GM12892 (cell line): ENCODE measurements at regions not wholly inside any gene's neighbourhood (a gene's known extent, or its start where the extent isn't known, plus 50 kb on each side); places are given as distances from the start of the nearest gene placed in this dataset.
A peak's percentile ranks its signal among the peaks of the same experiment; 100 is the strongest.

ENCODE experiments used
- DNase-seq: peaks from one replicate; pipeline ENCODE4 v3.0.0; 2011; ENCODE audit not compliant: insufficient read length
- FAIRE-seq: peaks from 2 replicates; lab custom pipeline; 2011; peaks lifted over from hg19 to GRCh38; lab: Jason Lieb, UNC
- POLR2A ChIP-seq: IDR thresholded peaks from 2 replicates; pipeline ENCODE4 v1.6.1; 2011; ENCODE audit warnings: low read depth, low read length, control low read depth
- POLR2AphosphoS5 ChIP-seq: IDR thresholded peaks from 2 replicates; pipeline ENCODE4 v1.6.1; 2011; ENCODE audit warnings: low read depth, low read length, control low read depth
- TAF1 ChIP-seq: IDR thresholded peaks from 2 replicates; pipeline ENCODE4 v1.6.1; 2011; ENCODE audit warnings: low read depth, mild to moderate bottlenecking, control low read depth, low read length, borderline replicate concordance

- FAIRE-seq (no peak), DNase-seq (no peak)
- TF ChIP-seq POLR2A, result no peak
- no peak for TF ChIP-seq TAF1
- TF ChIP-seq POLR2AphosphoS5, result no peak
These were observed 277.2 kb upstream of the SLC24A2 start for GRCh38 chr9:20065796-20066700.

DNA sequence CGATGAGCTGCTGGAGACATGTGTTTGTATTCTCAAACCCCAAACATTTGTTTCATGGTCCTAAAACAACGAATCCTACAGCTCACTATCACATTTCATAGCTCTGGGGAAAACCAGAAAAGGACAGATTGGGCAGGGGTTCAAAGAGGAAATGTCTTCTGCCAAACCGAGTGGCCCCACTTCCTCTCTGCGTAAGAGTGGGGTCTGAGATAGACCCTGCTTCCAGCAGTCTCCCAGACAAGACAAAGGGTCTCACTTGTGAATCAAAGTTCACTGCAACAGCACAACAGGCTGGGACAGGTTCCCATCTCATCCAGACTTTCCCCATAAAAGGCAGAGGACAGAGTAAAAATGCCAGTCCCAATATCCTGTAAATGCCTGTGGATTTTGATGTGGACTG, 276.2 kb upstream of the SLC24A2 start:
- FAIRE-seq (no peak), DNase-seq (no peak)
- TF ChIP-seq POLR2A, result no peak
- TF ChIP-seq POLR2AphosphoS5, result no peak
- no peak for TF ChIP-seq TAF1

- no peak for FAIRE-seq
- DNase-seq, result no peak
- TF ChIP-seq TAF1, result no peak
- no peak for TF ChIP-seq POLR2A
- TF ChIP-seq POLR2AphosphoS5, result no peak
These were observed 265.9 kb upstream of the SLC24A2 start for GRCh38 chr9:20054734-20055133.

DNA sequence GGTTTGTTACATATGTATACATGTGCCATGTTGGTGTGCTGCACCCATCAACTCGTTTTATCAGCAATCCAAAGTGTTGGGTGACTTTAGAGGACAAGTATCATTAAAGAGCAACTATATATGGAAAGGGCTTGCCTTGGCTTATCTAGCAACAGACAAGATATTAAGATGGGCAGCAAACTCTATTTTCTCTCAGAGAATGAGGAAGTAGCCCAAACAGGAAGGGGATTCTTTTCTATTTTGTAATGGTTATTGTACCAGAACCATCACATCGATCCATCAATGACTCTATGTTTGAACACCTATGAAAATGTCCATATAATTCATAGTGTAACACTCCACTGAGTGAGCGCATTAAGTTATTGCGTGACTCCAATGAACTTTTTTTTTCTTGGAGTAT, 260.1 kb upstream of the SLC24A2 start:
- TF ChIP-seq POLR2A (no peak), POLR2AphosphoS5 (no peak), TAF1 (no peak)
- FAIRE-seq, result no peak
- DNase-seq, result no peak

DNA sequence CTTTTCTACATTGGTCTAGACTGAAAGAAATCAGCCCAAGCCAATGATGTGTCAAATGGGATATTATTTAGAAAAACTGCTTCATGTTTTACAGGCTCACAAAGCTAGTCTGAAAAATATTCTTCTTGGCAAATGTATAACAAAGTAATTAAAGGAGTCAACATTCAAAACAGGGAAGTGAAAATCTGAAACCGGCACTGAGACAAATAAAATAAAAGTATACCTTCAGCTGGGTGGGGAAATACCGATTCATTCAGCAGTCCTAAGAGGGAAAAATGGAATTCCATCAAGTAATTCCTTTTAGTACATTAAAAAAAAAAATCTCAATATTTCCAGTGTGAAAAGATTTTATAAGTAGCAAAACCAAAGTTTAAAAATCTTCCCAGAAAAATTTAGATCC, 259.6 kb upstream of the SLC24A2 start:
- TF ChIP-seq TAF1 (no peak), POLR2AphosphoS5 (no peak), POLR2A (no peak)
- no peak for DNase-seq
- FAIRE-seq, result no peak

GRCh38 chr9:20044686-20045085, 255.8 kb upstream of the SLC24A2 start:
- FAIRE-seq (no peak), DNase-seq (no peak)
- no peak for TF ChIP-seq TAF1
- TF ChIP-seq POLR2A, result no peak
- no peak for TF ChIP-seq POLR2AphosphoS5

DNA sequence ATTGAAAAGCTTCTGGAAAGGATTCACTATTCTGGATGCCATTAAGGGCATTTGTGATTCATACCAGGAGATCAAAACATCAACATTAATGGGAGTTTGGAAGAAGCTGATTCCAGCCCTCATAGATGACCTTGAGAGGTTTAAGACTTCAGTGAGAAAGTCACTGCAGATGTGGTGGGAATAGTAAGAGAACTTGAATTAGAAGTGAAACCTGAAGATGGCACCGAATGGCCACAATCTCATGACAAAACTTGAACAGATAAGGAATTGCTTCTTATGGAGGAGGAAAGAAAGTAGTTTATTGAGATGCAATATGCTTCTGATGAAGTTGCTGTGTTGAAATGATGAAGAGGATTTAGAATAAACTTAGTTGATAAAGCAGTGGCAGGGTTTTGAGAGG, 254.6 kb upstream of the SLC24A2 start:
- DNase-seq (no peak), FAIRE-seq (peak; percentile 60)
- no peak for TF ChIP-seq POLR2A
- no peak for TF ChIP-seq POLR2AphosphoS5
- TF ChIP-seq TAF1, result no peak

DNA sequence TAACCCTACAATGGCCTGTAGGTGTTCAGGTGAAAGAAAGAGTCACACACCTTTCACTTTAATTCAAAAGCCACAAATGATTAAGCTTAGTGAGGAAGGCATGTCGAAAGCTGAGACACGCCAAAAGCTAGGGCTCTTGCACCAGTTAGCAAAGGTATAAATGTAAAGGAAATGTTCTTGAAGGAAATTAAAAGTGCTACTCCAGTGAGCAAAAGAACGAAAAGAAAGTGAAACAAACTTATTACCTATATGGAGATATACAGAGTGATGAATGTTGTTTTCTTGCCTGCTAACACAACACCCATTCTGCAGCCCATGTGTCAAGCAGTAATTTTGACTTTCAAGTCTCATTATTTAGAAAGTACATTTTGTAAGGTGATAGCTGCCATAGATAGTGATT, 254.2 kb upstream of the SLC24A2 start:
- TF ChIP-seq POLR2A, result no peak
- TF ChIP-seq TAF1, result no peak
- TF ChIP-seq POLR2AphosphoS5, result no peak
- DNase-seq (no peak), FAIRE-seq (no peak)

DNA sequence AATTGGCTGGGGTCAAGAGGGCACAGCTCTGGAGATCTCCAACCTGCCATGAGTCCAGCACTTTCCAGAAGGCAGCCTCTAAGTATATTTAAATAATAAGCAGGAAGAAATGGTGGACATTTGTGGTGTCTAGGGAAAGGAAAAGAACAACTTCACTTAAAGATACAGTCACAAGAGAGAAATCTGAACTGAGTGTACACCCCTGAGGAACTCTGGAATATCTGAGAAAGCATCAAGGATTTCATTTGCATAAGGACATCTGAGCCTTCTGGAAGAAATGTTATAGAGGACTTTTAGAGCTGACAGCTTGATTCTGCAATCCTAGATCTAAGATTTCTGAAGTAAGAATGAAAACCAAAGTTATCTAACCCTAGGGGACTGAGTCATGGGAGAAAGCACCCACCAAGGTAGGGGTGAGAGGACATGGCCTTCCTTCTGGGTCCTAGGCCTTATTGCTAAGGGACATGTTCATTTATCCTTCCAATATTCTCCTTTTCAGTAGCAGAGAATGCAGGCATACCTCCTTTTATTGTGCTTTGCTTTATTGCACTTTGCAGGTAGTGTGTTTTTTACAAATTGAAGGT, 253.4 kb upstream of the SLC24A2 start:
- no peak for FAIRE-seq
- DNase-seq, result no peak
- no peak for TF ChIP-seq POLR2A
- no peak for TF ChIP-seq TAF1
- TF ChIP-seq POLR2AphosphoS5, result no peak

- TF ChIP-seq POLR2AphosphoS5, result no peak
- TF ChIP-seq POLR2A, result no peak
- no peak for TF ChIP-seq TAF1
- DNase-seq (no peak), FAIRE-seq (no peak)
These were observed 252.9 kb upstream of the SLC24A2 start for GRCh38 chr9:20041697-20042081.

GRCh38 chr9:20040991-20041696, 252.3 kb upstream of the SLC24A2 start:
- FAIRE-seq (no peak), DNase-seq (no peak)
- no peak for TF ChIP-seq POLR2A
- no peak for TF ChIP-seq POLR2AphosphoS5
- TF ChIP-seq TAF1, result no peak

DNA sequence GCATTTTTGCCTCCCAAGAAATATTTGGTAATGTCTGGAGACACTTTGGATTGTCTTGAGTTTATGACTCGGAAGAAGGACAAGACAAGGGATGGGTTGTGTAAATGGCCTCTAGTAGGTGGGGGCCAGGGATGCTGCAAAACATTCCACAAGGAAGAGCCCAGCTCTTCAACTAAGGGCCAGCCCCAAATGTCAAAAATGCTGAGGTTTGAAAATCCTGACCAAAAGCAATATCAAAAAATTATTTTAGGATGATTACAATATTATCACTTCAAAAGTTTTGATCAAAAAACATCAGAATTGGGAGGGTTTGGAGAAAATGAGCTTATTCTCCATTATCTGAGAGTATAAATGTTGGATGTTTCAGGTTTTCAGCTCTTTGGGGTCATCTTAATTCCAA, 248.9 kb upstream of the SLC24A2 start:
- FAIRE-seq (no peak), DNase-seq (no peak)
- TF ChIP-seq POLR2AphosphoS5, result no peak
- no peak for TF ChIP-seq POLR2A
- TF ChIP-seq TAF1, result no peak

- TF ChIP-seq POLR2A (no peak), POLR2AphosphoS5 (no peak), TAF1 (no peak)
- no peak for FAIRE-seq
- DNase-seq, result no peak
These were observed 244.7 kb upstream of the SLC24A2 start for GRCh38 chr9:20033511-20033910.
